GM12872 (cell line): ENCODE measurements at regions not wholly inside any gene's neighbourhood (a gene's known extent, or its start where the extent isn't known, plus 50 kb on each side); places are given as distances from the start of the nearest gene placed in this dataset.

ENCODE experiments used
- TF ChIP-seq, protein P1 (sequence below): IDR thresholded peaks from 3 replicates; pipeline ENCODE4 v1.5.1; 2011; ENCODE audit warnings: low read depth, mild to moderate bottlenecking, low read length, moderate library complexity; ENCODE audit not compliant: insufficient read depth

DNA sequence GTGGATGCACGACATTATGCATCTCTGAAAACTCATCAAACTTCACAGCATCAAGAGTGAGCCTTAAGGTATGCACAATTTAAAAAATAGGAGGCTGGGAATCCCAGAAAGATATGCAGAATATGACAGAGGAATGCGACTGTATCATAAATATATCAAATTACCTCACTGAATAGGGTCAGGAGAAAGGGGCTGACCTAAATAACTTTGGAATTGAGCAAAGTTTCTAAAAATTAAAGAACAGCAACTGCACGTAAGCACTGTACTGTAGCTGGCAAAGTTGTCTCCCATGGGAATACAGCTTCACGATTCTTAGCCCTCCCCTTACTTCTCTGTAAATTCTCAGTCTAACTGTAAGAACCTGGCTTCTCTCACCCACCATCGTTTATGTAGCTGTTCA lies 397.4 kb upstream of the ZFP42 start:
- TF ChIP-seq, protein P1, sequence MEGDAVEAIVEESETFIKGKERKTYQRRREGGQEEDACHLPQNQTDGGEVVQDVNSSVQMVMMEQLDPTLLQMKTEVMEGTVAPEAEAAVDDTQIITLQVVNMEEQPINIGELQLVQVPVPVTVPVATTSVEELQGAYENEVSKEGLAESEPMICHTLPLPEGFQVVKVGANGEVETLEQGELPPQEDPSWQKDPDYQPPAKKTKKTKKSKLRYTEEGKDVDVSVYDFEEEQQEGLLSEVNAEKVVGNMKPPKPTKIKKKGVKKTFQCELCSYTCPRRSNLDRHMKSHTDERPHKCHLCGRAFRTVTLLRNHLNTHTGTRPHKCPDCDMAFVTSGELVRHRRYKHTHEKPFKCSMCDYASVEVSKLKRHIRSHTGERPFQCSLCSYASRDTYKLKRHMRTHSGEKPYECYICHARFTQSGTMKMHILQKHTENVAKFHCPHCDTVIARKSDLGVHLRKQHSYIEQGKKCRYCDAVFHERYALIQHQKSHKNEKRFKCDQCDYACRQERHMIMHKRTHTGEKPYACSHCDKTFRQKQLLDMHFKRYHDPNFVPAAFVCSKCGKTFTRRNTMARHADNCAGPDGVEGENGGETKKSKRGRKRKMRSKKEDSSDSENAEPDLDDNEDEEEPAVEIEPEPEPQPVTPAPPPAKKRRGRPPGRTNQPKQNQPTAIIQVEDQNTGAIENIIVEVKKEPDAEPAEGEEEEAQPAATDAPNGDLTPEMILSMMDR = no peak

DNA sequence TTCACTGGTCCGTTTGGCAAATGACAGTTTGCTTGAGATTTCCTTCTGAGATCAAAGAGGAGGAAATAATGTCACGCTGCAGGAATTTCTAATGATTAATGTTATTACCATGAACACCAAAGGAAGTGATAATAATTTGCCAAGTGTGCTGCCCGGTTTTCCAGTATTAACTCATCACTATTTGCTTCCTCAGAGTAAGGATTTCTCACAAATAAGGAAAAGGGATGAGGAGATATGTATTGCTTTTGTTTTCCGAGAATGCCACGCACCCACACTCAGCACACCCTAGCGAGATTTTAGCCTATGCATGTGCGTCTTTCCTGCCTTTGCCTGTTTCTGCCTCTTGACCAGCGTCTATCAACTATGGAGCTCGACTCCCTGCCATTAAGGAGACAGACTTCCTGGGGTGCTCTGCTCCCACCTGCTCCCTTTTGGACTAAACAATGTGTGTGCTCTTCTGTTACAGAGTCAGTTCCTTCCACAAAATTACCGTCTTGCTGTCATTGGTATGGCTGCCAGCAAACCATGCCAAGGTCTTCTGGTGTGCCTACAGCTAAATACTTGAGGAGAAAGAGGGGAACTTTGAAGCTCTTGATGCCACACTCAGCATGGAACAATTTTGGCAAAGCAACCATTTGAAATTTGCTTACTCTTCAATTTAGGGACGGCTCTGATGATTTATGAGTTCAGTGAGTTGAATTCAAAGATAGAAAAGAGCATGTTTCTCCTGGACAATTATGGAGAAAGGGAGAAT lies 393.1 kb upstream of the ZFP42 start:
- TF ChIP-seq, protein P1 = no peak

DNA sequence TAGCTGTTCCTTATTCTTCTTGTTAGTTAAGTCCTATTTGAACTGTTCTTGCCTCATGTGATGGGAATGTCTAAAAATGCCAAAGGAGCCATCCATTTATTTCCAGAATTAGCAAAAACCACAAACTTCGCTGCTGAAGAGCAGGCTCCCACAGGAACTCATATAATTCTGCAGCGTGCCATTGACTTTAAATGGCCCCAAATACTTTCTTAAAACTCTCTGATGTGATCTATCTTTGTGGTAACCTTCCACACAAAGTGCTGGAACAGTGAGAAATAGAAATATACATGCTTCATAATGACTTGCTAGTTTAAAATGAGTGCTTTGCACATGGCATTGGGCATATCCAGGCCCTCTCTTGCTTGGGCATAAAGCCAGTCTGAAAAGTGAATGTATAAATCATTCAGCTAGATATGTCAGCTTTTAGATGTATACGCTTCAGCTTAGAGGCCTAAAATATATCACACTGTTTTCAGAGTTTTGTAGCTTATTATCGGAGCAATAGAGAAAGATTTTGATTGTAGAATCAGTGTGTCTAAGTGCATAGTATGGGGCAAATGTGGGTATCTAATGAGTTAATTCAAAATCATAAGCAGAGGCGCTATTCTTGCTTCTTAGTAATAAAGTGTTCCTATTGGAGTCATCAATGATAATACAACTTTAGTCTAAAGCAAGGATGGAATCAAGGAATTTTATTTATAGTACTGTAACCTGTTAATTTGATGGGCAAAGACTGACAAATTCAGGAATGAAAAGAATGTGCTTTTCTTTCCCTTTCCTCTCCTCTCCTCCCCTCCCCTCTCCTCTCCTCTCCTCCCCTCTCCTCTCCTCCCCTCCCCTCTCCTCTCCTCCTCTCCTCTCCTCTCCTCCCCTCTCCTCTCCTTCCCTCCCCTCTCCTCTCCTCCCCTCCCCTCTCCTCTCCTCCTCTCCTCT lies 392.2 kb upstream of the ZFP42 start:
- TF ChIP-seq, protein P1 = no peak

DNA sequence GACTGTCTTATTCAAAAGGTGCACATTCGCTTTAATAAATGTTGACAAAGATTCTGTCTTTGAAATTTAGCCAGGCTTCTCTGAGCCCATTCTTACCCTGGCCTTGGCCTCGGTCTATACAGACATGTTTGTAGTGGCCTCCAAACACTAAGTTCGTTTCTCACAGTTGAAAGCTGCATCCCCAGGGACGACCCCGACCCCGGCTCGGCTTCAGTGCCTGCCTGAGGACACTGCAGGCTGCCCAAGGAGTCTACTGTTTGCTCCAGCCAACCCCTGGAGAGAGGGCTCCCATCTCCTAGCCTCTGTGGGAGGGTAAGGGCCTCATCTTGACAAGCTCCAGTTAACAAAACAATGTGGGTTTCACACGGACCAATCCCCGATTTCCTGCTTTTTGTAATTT lies 390.6 kb upstream of the ZFP42 start:
- TF ChIP-seq, protein P1 = no peak

DNA sequence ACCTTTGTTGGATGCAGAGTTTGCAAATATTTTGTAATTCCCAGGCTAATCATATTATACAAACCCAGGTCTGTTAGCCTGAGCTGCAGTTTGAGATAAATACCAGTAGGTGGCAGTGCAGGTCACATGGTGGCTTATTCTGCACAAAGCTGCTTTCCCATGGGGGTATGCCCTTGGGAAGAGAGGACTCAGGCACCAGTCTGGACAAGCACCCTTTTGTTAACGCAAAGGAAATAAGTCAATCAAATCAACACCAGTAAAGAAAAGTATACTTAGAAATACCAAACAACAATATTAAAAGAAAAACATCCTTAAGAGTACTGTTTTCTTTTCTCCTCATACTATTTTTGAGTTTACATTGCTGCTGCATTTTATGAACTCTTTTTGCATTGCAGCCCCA lies 389.0 kb upstream of the ZFP42 start:
- TF ChIP-seq, protein P1 = peak; percentile 73

DNA sequence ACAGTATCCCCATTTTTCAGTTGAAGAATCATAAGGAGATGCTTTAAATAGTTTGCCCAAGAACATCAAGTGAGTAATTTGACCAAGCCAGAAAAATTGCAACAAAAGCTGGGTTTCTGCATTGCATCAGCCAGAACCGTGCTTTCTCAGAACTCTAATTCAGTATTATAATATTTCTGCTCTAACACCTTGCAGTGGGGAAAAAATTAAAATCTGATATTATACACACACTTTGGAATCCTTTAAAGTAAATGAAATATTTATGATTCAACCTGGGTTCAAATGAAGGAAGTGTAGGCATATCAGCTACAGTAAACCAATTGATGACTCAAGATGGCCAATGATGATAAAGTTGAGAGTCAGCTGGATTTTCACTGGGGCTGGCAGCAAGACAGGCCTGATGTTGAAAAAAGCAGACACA lies 387.6 kb upstream of the ZFP42 start:
- TF ChIP-seq, protein P1 = no peak

DNA sequence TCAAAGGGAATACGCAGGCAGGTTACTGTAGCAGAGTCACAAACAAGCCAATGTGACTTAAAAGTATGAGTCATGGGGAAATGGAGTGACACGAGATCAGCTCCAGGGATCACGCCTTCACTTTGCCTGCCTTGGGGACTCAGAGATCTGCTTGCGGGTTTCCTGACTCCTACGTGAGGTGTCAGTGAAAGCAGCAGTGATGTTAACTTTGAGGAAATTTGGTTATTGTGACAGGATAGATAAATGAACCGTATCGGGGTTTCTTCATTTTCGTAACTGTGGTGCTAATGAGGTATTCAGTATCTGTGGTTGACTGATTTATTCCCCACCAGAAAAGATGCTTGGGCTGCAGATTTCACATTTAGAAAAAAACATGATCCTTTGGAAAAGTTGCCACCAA lies 383.3 kb upstream of the ZFP42 start:
- TF ChIP-seq, protein P1 = no peak
